Prostate gland (tissue), 2 donors: ENCODE measurements at regions not wholly inside any gene's neighbourhood (a gene's known extent, or its start where the extent isn't known, plus 50 kb on each side); places are given as distances from the start of the nearest gene placed in this dataset.

Source experiments
- DNase-seq: peaks from one replicate; pipeline ENCODE4 v3.0.0-alpha.2; 2019; ENCODE audit warnings: low spot score
- H3K27ac ChIP-seq, 2 donors: fragments of 200-600 bp; sonication (generic); 2 replicates each; pipeline ENCODE4 v1.5.1; 2017 to 2019
- H3K27me3 ChIP-seq: fragments of 200-600 bp; sonication (generic); replicated peaks from 2 replicates; pipeline ENCODE4 v1.5.1; 2019; ENCODE audit not compliant: insufficient read depth
- H3K36me3 ChIP-seq, 2 donors: fragments of 200-600 bp; sonication (generic); 1 replicate in 1 of 2; 2 replicates in 1 of 2; pipeline versions ENCODE4 v1.5.1 to v1.8.1; 2017 to 2019
- H3K4me1 ChIP-seq: fragments of 200-600 bp; sonication (generic); replicated peaks from 2 replicates; pipeline ENCODE4 v1.5.1; 2019
- H3K4me3 ChIP-seq, 2 donors: fragments of 200-600 bp; sonication (generic); 2 replicates each; pipeline ENCODE4 v1.5.1; 2017 to 2019
- H3K9me3 ChIP-seq: fragments of 200-600 bp; sonication (generic); 2 replicates; pipeline ENCODE4 v1.5.1; 2017
- POLR2A ChIP-seq: fragments of 450-650 bp; IDR thresholded peaks from one replicate; pipeline ENCODE4 v1.6.1; 2016; ENCODE audit warnings: antibody characterized with exemption, mild to moderate bottlenecking
- POLR2AphosphoS5 ChIP-seq: sonication (generic); formaldehyde crosslinking; IDR thresholded peaks from one replicate; pipeline ENCODE4 v1.6.1; 2017; ENCODE audit warnings: antibody characterized with exemption
- WGBS: methylation state at CpG from one replicate; pipeline ENCODE4 v1.1.5; 2018; 5-methylcytosine and 5-hydroxymethylcytosine counted together
- intact Hi-C: fragments of 100-400 bp; cut with DNase I; formaldehyde crosslinking; loops from one replicate; pipeline ENCODE4 v1.14.2; 2022
- TF ChIP-seq, protein P1 (sequence below), 4 experiments: fragments of 200-600 bp in 2 of 4; fragments of 450-650 bp in 2 of 4; sonication (generic) in 2 of 4; IDR thresholded peaks; 1 replicate in 3 of 4; 2 replicates in 1 of 4; pipeline ENCODE4 v1.5.1; 2016 to 2019; ENCODE audit warnings: antibody characterized with exemption in 4 of 4, mild to moderate bottlenecking in 2 of 4, moderate library complexity in 2 of 4

- WGBS = 79% methylated on average over 7 of the region's 7 CpGs
- no peaks in the 10 kb centered on the region for H3K27me3 ChIP-seq
- no peak overlapping the region for H3K4me3 ChIP-seq
- no peaks in the 10 kb centered on the region for H3K4me1 ChIP-seq
- intact Hi-C loops = no loop called here
- no peak overlapping the region for H3K27ac ChIP-seq
- TF ChIP-seq POLR2AphosphoS5 (no peak), POLR2A (no peak)
- TF ChIP-seq, protein P1, sequence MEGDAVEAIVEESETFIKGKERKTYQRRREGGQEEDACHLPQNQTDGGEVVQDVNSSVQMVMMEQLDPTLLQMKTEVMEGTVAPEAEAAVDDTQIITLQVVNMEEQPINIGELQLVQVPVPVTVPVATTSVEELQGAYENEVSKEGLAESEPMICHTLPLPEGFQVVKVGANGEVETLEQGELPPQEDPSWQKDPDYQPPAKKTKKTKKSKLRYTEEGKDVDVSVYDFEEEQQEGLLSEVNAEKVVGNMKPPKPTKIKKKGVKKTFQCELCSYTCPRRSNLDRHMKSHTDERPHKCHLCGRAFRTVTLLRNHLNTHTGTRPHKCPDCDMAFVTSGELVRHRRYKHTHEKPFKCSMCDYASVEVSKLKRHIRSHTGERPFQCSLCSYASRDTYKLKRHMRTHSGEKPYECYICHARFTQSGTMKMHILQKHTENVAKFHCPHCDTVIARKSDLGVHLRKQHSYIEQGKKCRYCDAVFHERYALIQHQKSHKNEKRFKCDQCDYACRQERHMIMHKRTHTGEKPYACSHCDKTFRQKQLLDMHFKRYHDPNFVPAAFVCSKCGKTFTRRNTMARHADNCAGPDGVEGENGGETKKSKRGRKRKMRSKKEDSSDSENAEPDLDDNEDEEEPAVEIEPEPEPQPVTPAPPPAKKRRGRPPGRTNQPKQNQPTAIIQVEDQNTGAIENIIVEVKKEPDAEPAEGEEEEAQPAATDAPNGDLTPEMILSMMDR (IDR thresholded peaks at IDR 0.05) = no peak
- no peaks in the 10 kb centered on the region for H3K36me3 ChIP-seq
- no peak for DNase-seq
- no peaks in the 10 kb centered on the region for H3K9me3 ChIP-seq
Measured at GRCh38 chr1:181416268-181416860, 67.0 kb upstream of the CACNA1E start.

- DNase-seq = no peak
- TF ChIP-seq POLR2A = no peak
- TF ChIP-seq POLR2AphosphoS5 = no peak
- TF ChIP-seq, protein P1 (IDR thresholded peaks at IDR 0.05) = no peak
Measured at GRCh38 chr1:181417915-181418314, 65.4 kb upstream of the CACNA1E start.

DNA sequence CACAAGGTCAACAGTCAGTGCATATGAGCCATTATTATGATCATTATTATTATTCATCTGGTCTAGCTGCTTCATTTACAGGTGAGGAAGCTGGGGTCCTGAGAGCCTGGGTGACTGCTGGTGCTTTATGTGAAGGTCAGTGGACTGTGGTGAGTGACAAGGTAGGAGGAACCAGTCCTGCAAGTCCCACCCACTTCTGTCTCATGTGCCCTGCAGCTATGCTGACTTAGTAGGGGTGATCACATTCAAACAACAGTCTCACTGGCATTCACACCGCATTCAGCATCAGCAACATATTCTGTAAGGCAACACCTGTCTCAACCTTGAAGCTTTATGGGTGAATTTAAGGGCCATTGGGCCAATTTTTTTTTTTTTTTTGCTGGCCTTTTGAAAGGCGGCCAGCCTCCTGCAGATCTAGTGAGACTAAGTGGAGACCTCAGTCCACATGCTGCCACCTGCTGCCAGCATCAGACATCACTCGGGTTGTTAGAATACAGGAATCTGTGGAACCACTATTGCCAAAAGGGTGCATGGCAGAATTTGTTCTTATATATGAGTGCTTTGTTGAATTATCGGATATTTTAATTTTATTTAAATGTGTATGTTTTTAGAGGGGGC is 59.9 kb upstream of the CACNA1E start:
- no peak for TF ChIP-seq POLR2A
- no peak for TF ChIP-seq POLR2AphosphoS5
- TF ChIP-seq, protein P1 (IDR thresholded peaks at IDR 0.05) = peak in 1 of 4 experiments; percentile 31
- intact Hi-C loops = no loop called here

More at GRCh38 chr1:181417915-181418314, 65.4 kb upstream of the CACNA1E start:
- Histone ChIP-seq H3K36me3 (no peaks in the 10 kb centered on the region), H3K9me3 (no peaks in the 10 kb centered on the region), H3K27ac (no peak overlapping the region), H3K4me3 (no peak overlapping the region), H3K27me3 (no peaks in the 10 kb centered on the region), H3K4me1 (no peaks in the 10 kb centered on the region)
- intact Hi-C loops = no loop called here
- 82% methylated on average over 3 of the region's 3 CpGs for WGBS

DNA sequence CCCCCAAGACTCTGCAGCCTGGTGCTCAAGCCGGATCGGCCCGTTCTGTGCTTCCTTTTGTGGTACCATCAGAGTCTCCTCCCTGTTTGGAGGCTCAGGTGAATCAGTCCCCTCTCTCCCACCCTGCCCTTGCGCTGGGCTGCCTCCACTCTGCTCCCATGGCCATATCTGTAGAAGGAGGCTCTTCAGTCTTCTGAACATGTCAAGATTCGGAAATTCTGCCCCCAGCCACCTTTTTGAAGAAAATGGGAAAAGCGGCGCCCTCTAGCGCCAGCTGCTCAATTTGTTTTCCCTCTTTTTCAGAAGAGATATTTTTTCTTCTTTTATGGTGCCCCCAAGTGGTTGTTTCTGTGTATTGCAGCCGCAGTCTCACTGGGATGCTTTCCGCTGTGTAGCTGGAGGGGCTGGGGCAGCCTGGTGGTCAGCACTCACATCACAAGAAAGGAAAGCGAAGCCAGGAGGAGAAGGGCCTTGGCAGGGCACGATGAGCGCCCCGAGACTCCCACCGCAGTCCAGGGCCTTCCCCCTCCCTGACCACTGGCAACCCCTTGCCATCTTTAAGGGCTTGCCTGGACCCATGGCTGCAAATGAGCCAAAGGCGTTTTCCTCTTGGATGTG is 58.4 kb upstream of the CACNA1E start:
- no peak for TF ChIP-seq POLR2AphosphoS5
- TF ChIP-seq, protein P1 (IDR thresholded peaks at IDR 0.05) = peak; percentile 93 to 97 (median 95)
- Histone ChIP-seq H3K36me3 (no peaks in the 10 kb centered on the region), H3K27ac (no peak overlapping the region), H3K27me3 (peaks cover 2% of the 10 kb centered on the region), H3K4me1 (no peaks in the 10 kb centered on the region), H3K9me3 (no peaks in the 10 kb centered on the region), H3K4me3 (no peak overlapping the region)
- DNase-seq = peak; percentile 67
- WGBS = 11% methylated on average over 16 of the region's 16 CpGs
- intact Hi-C loops = loop anchor here (1.0 kb wide), 1 partner anchor 235 kb away; no protein-coding TSS in a partner anchor

More for the DNA sequence above, 59.9 kb upstream of the CACNA1E start:
- H3K9me3 ChIP-seq = no peaks in the 10 kb centered on the region
- no peaks in the 10 kb centered on the region for H3K4me1 ChIP-seq
- no peak for DNase-seq
- H3K4me3 ChIP-seq = no peak overlapping the region
- peaks cover 2% of the 10 kb centered on the region for H3K27me3 ChIP-seq
- no peak overlapping the region for H3K27ac ChIP-seq
- H3K36me3 ChIP-seq = no peaks in the 10 kb centered on the region
- 37% methylated on average over 4 of the region's 4 CpGs for WGBS
